MM.1S (cell line): ENCODE measurements at regions not wholly inside any gene's neighbourhood (a gene's known extent, or its start where the extent isn't known, plus 50 kb on each side); places are given as distances from the start of the nearest gene placed in this dataset.

Source experiments
- EZH2 ChIP-seq: fragments of 300-600 bp; sonication (generic); optimal IDR thresholded peaks from 2 replicates; pipeline ENCODE3; 2017; ENCODE audit warnings: low read depth, mild to moderate bottlenecking, antibody characterized with exemption, low read length, mixed read lengths
- TF ChIP-seq, protein P1 (sequence below): fragments of 300-600 bp; sonication (generic); IDR thresholded peaks from 2 replicates; pipeline ENCODE4 v1.5.1; 2016; ENCODE audit warnings: antibody characterized with exemption, low read length, mixed read lengths

DNA sequence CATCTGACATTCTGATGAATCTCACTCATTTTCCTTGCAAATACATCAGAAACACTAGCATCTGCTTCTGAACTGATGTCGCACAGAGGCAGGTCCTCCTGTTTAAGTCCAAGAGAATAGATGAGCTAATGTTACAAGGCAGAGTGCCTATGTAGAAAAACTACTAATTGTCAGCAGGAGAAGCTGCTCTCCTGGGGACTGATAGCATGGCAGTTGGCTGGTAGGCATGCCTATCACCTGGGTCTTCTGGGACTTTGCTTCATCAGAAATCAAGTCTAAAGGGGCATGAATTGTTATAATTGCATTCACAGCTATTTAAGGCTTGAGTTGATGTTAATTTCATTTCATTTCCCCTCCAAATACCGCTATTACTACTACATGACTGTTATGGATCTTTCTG, 457.2 kb downstream of the RAP2B start:
- TF ChIP-seq, protein P1, sequence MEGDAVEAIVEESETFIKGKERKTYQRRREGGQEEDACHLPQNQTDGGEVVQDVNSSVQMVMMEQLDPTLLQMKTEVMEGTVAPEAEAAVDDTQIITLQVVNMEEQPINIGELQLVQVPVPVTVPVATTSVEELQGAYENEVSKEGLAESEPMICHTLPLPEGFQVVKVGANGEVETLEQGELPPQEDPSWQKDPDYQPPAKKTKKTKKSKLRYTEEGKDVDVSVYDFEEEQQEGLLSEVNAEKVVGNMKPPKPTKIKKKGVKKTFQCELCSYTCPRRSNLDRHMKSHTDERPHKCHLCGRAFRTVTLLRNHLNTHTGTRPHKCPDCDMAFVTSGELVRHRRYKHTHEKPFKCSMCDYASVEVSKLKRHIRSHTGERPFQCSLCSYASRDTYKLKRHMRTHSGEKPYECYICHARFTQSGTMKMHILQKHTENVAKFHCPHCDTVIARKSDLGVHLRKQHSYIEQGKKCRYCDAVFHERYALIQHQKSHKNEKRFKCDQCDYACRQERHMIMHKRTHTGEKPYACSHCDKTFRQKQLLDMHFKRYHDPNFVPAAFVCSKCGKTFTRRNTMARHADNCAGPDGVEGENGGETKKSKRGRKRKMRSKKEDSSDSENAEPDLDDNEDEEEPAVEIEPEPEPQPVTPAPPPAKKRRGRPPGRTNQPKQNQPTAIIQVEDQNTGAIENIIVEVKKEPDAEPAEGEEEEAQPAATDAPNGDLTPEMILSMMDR: no peak
- TF ChIP-seq EZH2: no peak
